ENCODE measurements at regions not wholly inside any gene's neighbourhood (a gene's known extent, or its start where the extent isn't known, plus 50 kb on each side); places are given as distances from the start of the nearest gene placed in this dataset.

DNA sequence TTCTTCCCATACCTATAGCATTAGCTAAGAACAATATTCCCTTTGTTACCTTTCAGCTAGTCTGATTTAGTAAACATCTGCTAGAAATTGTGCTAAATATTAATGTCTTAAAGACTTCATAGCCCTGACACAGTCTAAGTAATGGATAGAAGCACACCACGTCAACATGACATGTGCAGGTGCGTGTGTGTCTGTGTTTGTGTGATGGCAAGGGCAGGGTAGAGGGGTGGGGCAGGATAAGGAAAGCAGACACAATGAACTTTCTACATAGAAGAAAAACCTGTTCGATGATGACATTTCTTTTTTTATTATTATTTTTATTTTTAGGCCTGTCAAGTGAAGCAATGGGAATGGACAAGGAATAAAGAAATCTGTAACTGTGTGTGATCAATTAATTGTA, 223.3 kb downstream of the NOL4 start:
- TF ChIP-seq ZNF8 (CRISPR knock-in tag; IDR thresholded peaks at IDR 0.05) (no peak), CREB5 (CRISPR knock-in tag; IDR thresholded peaks at IDR 0.05; ENCODE audit: low read depth) (no peak), PPARA (CRISPR knock-in tag; IDR thresholded peaks at IDR 0.05; ENCODE audit: borderline replicate concordance) (no peak), GLIS3 (CRISPR knock-in tag; IDR thresholded peaks at IDR 0.05) (no peak), ARNTL (CRISPR knock-in tag; IDR thresholded peaks at IDR 0.05; ENCODE audit: borderline replicate concordance, low read depth) (no peak), ZFP3 (CRISPR knock-in tag; IDR thresholded peaks at IDR 0.05) (no peak), BACH2 (CRISPR knock-in tag; IDR thresholded peaks at IDR 0.05; ENCODE audit: borderline replicate concordance) (no peak), ESRRG (CRISPR knock-in tag; IDR thresholded peaks at IDR 0.05) (no peak), ZFP30 (CRISPR knock-in tag; IDR thresholded peaks at IDR 0.05) (no peak), ZNF70 (CRISPR knock-in tag; IDR thresholded peaks at IDR 0.05) (no peak), ZNF565 (CRISPR knock-in tag; conservative IDR thresholded peaks at IDR 0.05; ENCODE audit: low read depth) (no peak)
- TF ChIP-seq, protein P1, sequence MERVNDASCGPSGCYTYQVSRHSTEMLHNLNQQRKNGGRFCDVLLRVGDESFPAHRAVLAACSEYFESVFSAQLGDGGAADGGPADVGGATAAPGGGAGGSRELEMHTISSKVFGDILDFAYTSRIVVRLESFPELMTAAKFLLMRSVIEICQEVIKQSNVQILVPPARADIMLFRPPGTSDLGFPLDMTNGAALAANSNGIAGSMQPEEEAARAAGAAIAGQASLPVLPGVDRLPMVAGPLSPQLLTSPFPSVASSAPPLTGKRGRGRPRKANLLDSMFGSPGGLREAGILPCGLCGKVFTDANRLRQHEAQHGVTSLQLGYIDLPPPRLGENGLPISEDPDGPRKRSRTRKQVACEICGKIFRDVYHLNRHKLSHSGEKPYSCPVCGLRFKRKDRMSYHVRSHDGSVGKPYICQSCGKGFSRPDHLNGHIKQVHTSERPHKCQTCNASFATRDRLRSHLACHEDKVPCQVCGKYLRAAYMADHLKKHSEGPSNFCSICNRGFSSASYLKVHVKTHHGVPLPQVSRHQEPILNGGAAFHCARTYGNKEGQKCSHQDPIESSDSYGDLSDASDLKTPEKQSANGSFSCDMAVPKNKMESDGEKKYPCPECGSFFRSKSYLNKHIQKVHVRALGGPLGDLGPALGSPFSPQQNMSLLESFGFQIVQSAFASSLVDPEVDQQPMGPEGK (CRISPR knock-in tag; IDR thresholded peaks at IDR 0.05; ENCODE audit: borderline replicate concordance) = no peak
- ATAC-seq = no peak

GRCh38 chr18:33987206-33987605, 237.5 kb downstream of the NOL4 start:
- TF ChIP-seq, protein P2, sequence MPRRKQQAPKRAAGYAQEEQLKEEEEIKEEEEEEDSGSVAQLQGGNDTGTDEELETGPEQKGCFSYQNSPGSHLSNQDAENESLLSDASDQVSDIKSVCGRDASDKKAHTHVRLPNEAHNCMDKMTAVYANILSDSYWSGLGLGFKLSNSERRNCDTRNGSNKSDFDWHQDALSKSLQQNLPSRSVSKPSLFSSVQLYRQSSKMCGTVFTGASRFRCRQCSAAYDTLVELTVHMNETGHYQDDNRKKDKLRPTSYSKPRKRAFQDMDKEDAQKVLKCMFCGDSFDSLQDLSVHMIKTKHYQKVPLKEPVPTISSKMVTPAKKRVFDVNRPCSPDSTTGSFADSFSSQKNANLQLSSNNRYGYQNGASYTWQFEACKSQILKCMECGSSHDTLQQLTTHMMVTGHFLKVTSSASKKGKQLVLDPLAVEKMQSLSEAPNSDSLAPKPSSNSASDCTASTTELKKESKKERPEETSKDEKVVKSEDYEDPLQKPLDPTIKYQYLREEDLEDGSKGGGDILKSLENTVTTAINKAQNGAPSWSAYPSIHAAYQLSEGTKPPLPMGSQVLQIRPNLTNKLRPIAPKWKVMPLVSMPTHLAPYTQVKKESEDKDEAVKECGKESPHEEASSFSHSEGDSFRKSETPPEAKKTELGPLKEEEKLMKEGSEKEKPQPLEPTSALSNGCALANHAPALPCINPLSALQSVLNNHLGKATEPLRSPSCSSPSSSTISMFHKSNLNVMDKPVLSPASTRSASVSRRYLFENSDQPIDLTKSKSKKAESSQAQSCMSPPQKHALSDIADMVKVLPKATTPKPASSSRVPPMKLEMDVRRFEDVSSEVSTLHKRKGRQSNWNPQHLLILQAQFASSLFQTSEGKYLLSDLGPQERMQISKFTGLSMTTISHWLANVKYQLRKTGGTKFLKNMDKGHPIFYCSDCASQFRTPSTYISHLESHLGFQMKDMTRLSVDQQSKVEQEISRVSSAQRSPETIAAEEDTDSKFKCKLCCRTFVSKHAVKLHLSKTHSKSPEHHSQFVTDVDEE (CRISPR knock-in tag; IDR thresholded peaks at IDR 0.05) = no peak
- ATAC-seq = no peak

- TF ChIP-seq ZNF8 (CRISPR knock-in tag; IDR thresholded peaks at IDR 0.05) = no peak
- TF ChIP-seq PPARA (CRISPR knock-in tag; IDR thresholded peaks at IDR 0.05; ENCODE audit: borderline replicate concordance) = no peak
- TF ChIP-seq ESRRG (CRISPR knock-in tag; IDR thresholded peaks at IDR 0.05) = no peak
- TF ChIP-seq ZNF70 (CRISPR knock-in tag; IDR thresholded peaks at IDR 0.05) = no peak
- no peak for TF ChIP-seq TCF4 (CRISPR knock-in tag; IDR thresholded peaks at IDR 0.05; ENCODE audit: borderline replicate concordance)
- no peak for TF ChIP-seq SNAI2 (CRISPR knock-in tag; IDR thresholded peaks at IDR 0.05)
- no peak for TF ChIP-seq CSDC2 (CRISPR knock-in tag; IDR thresholded peaks at IDR 0.05)
- TF ChIP-seq, protein P3, sequence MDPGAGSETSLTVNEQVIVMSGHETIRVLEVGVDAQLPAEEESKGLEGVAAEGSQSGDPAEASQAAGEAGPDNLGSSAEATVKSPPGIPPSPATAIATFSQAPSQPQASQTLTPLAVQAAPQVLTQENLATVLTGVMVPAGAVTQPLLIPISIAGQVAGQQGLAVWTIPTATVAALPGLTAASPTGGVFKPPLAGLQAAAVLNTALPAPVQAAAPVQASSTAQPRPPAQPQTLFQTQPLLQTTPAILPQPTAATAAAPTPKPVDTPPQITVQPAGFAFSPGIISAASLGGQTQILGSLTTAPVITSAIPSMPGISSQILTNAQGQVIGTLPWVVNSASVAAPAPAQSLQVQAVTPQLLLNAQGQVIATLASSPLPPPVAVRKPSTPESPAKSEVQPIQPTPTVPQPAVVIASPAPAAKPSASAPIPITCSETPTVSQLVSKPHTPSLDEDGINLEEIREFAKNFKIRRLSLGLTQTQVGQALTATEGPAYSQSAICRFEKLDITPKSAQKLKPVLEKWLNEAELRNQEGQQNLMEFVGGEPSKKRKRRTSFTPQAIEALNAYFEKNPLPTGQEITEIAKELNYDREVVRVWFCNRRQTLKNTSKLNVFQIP (CRISPR knock-in tag; IDR thresholded peaks at IDR 0.05; ENCODE audit: borderline replicate concordance, low read depth) = no peak
- TF ChIP-seq, protein P2 (CRISPR knock-in tag; IDR thresholded peaks at IDR 0.05) = no peak
- no peak for ATAC-seq
Measured at GRCh38 chr18:33983126-33983525, 241.6 kb downstream of the NOL4 start.

DNA sequence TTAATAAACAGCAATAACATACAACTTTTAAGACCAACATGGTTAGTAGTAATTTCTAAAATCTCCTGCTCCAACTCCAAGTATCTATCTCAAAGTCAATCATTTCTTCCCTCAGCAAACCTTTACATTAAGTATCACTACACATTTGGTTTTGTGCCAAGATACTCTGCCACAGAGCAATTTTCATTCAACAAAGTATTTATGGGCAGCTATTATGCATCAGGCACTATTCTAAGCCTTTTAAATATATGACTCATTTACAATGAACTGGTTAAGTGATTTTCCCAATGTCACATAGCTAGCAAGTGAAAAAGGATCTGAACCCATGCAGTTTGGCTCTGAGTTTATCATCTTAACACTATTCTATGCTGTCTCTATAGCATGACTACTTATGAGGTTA, 264.3 kb downstream of the NOL4 start:
- no peak for ATAC-seq
- TF ChIP-seq, protein P3 (CRISPR knock-in tag; IDR thresholded peaks at IDR 0.05; ENCODE audit: borderline replicate concordance, low read depth) = no peak
- TF ChIP-seq ISL1 (CRISPR knock-in tag; IDR thresholded peaks at IDR 0.05) (peak; percentile 70), ZNF8 (CRISPR knock-in tag; IDR thresholded peaks at IDR 0.05) (no peak), CSDC2 (CRISPR knock-in tag; IDR thresholded peaks at IDR 0.05) (no peak), ZFP30 (CRISPR knock-in tag; IDR thresholded peaks at IDR 0.05) (no peak)

Measured in SK-N-SH treated with all-trans-retinoic acid at 6 μM for 48 hours (cell line).